ENCODE measurements at regions not wholly inside any gene's neighbourhood (a gene's known extent, or its start where the extent isn't known, plus 50 kb on each side); places are given as distances from the start of the nearest gene placed in this dataset.

DNA sequence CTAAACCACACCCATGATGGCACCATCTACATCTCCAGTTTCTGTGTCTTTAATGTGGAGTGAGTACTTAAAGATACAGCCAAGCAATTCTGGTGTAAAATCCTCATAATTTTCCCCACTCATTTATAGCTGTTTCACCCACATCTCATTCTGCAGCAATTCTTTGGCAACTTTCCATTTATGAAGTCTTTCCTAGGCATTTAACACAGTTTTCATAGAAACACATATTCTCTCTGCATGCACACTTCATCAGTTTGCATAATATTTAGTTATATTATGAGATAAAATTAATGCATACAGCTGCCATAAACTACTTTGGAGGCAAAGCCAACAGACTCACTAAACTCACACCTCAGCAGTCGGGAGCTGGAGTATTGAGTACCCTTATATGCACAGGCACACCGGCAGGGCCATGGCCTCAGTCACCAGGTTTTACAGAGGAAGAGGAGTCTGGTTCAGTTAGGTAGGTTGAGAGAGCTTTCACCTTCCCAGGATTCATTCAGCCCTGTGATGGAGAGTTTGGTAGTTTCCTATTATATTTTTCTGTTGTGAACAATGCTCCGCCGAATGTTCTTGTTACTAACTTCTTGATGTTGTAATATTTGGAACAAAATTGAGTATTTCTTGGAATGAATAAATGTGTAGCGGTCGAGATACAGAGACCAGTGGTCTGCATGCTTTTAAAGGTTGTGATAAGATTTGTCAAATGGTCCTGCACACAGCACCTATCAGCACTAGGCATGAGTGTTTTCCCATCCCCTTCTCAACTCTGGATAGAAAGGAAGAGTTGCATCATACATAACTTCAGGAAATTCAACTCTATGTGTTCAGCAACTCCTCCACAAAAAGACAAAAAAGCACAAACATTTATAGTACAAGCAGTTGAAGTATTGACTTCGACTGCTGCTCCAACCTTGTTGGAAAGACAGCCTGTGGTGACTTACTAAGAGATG lies 123.5 kb downstream of the TTC8 start:
- Histone ChIP-seq H3K27me3 (replicated peaks in 1 of 7) (peaks cover 0 to 20% (median 0%) of the 10 kb centered on the region in 7 donors), H3K4me3 (no peak overlapping the region), H3K27ac (no peak overlapping the region), H3K4me1 (no peaks in the 10 kb centered on the region), H3K9me3 (peaks cover 0 to 33% (median 30%) of the 10 kb centered on the region in 8 donors), H3K36me3 (no peaks in the 10 kb centered on the region)
- DNase-seq: no peak
- intact Hi-C loops (cut with DNase I; ENCODE audit: low total_unique reads): no loop called here
- TF ChIP-seq, protein P1, sequence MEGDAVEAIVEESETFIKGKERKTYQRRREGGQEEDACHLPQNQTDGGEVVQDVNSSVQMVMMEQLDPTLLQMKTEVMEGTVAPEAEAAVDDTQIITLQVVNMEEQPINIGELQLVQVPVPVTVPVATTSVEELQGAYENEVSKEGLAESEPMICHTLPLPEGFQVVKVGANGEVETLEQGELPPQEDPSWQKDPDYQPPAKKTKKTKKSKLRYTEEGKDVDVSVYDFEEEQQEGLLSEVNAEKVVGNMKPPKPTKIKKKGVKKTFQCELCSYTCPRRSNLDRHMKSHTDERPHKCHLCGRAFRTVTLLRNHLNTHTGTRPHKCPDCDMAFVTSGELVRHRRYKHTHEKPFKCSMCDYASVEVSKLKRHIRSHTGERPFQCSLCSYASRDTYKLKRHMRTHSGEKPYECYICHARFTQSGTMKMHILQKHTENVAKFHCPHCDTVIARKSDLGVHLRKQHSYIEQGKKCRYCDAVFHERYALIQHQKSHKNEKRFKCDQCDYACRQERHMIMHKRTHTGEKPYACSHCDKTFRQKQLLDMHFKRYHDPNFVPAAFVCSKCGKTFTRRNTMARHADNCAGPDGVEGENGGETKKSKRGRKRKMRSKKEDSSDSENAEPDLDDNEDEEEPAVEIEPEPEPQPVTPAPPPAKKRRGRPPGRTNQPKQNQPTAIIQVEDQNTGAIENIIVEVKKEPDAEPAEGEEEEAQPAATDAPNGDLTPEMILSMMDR (IDR thresholded peaks at IDR 0.05 in 8 of 11, conservative IDR thresholded peaks at IDR 0.05 in 3 of 11): no peak
- TF ChIP-seq POLR2A (IDR thresholded peaks at IDR 0.05) (no peak), POLR2AphosphoS5 (IDR thresholded peaks at IDR 0.05) (no peak)
- WGBS, 5 donors: 76 to 85% (median 80%) methylated on average over 7 of the region's 7 CpGs

DNA sequence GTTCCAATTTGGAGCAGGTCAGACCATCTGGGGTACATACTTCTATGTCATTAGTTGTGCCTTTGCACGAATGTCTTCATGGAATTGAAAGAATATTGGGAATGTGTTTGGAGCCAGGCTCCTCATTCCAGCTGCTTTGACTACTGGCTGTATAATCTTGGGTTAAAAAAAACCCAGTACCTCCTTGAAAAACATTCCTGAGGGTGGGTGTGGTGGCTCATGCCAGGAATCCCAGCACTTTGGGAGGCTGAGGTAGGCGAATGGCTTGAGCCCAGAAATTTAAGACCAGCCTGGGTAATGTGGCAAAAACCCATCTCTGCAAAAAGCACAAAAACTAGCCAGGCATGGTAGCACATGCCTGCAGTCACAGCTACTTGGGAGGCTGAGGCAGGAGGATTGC lies 125.6 kb downstream of the TTC8 start:
- 49 to 66% (median 61%) methylated on average over 2 of the region's 2 CpGs for WGBS, 5 donors
- Histone ChIP-seq H3K9me3 (peaks cover 0 to 45% (median 37%) of the 10 kb centered on the region in 8 donors), H3K4me3 (no peak overlapping the region), H3K27ac (no peak overlapping the region), H3K27me3 (replicated peaks in 1 of 7) (peaks cover 0 to 12% (median 0%) of the 10 kb centered on the region in 7 donors), H3K36me3 (no peaks in the 10 kb centered on the region), H3K4me1 (no peaks in the 10 kb centered on the region)
- no peak for DNase-seq
- intact Hi-C loops (cut with DNase I; ENCODE audit: low total_unique reads): no loop called here
- TF ChIP-seq POLR2AphosphoS5 (IDR thresholded peaks at IDR 0.05) (no peak), POLR2A (IDR thresholded peaks at IDR 0.05) (no peak)
- TF ChIP-seq, protein P1 (IDR thresholded peaks at IDR 0.05 in 8 of 11, conservative IDR thresholded peaks at IDR 0.05 in 3 of 11): no peak

DNA sequence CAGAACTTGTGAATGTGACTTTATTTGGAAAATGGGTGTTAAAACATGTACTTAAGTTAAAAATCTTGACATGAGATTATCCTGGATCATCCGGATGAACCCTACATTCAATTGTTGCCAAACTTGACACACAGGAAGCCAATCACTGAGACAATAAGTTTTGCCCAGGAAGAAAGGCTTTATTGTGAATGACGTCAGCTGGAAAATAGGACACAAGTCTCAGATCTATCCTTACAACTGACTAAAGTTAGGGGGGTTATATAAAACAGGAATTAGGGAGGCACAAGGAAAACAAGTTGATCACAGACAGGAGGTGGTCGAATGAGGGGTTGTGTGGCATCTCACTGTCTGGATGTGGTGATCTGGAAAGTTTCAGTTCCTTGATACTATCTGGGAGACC lies 126.9 kb downstream of the TTC8 start:
- Histone ChIP-seq H3K4me3 (no peak overlapping the region), H3K4me1 (no peaks in the 10 kb centered on the region), H3K27me3 (replicated peaks in 1 of 7) (peaks cover 0 to 8% (median 0%) of the 10 kb centered on the region in 7 donors), H3K9me3 (peaks cover 0 to 45% (median 37%) of the 10 kb centered on the region in 8 donors), H3K36me3 (no peaks in the 10 kb centered on the region), H3K27ac (no peak overlapping the region)
- TF ChIP-seq, protein P1 (IDR thresholded peaks at IDR 0.05 in 8 of 11, conservative IDR thresholded peaks at IDR 0.05 in 3 of 11): no peak
- no peak for DNase-seq
- intact Hi-C loops (cut with DNase I; ENCODE audit: low total_unique reads): no loop called here
- WGBS, 5 donors: 69 to 78% (median 76%) methylated on average over 3 of the region's 3 CpGs

DNA sequence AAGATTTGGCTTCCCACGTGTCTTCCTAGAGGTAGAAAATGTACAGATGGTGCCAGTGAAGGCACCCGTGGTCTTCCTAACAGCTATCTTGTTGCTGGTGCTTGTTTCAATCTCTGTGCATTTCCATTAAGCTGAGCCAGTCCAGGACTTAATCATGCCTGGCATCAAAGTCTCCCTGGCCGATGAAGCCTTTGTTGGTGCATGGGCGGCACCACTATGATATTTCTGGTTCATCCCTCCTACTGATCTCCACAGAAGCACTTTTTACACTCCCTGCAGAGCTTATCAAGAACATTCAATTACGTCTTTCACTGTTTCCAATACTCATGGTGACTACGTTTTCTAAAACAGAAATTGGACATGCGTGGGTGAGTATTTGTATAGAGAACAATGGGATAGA lies 128.4 kb downstream of the TTC8 start:
- no peak for TF ChIP-seq POLR2AphosphoS5 (IDR thresholded peaks at IDR 0.05)
- no peak for TF ChIP-seq POLR2A (IDR thresholded peaks at IDR 0.05)
- TF ChIP-seq, protein P1 (IDR thresholded peaks at IDR 0.05 in 8 of 11, conservative IDR thresholded peaks at IDR 0.05 in 3 of 11): no peak
- Histone ChIP-seq H3K27ac (no peak overlapping the region), H3K27me3 (replicated peaks in 1 of 7) (peaks cover 0 to 8% (median 0%) of the 10 kb centered on the region in 7 donors), H3K4me3 (no peak overlapping the region), H3K4me1 (no peaks in the 10 kb centered on the region), H3K36me3 (no peaks in the 10 kb centered on the region), H3K9me3 (peaks cover 0 to 45% (median 37%) of the 10 kb centered on the region in 8 donors)
- intact Hi-C loops (cut with DNase I; ENCODE audit: low total_unique reads): no loop called here
- 83 to 93% (median 86%) methylated on average over 7 of the region's 7 CpGs for WGBS, 5 donors
- no peak for DNase-seq
